ENCODE measurements at regions not wholly inside any gene's neighbourhood (a gene's known extent, or its start where the extent isn't known, plus 50 kb on each side); places are given as distances from the start of the nearest gene placed in this dataset.

DNA sequence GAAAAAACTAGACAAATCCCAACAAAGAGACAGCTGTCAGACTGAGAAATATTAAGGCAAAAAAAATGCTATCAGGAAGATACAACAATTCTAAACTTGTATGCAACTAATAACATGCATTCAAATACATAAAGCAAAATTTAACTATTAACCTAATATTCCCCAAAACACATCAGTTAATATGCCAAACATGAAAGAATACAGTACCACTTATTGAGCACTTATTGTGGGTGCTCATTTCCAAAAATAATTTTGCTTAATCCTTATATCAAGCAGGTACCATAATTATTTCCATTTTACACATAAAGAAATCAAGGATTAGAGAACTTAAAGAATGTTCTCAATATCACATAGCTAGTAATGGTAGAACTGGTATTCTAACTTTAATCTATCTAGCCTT is 67.7 kb upstream of the HMGXB4 start:
- TF ChIP-seq, protein P1, sequence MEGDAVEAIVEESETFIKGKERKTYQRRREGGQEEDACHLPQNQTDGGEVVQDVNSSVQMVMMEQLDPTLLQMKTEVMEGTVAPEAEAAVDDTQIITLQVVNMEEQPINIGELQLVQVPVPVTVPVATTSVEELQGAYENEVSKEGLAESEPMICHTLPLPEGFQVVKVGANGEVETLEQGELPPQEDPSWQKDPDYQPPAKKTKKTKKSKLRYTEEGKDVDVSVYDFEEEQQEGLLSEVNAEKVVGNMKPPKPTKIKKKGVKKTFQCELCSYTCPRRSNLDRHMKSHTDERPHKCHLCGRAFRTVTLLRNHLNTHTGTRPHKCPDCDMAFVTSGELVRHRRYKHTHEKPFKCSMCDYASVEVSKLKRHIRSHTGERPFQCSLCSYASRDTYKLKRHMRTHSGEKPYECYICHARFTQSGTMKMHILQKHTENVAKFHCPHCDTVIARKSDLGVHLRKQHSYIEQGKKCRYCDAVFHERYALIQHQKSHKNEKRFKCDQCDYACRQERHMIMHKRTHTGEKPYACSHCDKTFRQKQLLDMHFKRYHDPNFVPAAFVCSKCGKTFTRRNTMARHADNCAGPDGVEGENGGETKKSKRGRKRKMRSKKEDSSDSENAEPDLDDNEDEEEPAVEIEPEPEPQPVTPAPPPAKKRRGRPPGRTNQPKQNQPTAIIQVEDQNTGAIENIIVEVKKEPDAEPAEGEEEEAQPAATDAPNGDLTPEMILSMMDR (conservative IDR thresholded peaks at IDR 0.05 in 1 of 2, IDR thresholded peaks at IDR 0.05 in 1 of 2; ENCODE audit: low read depth in 1 of 2, low read length in 2 of 2), result no peak
- TF ChIP-seq EZH2 (IDR thresholded peaks at IDR 0.05; ENCODE audit: low read length, missing control alignments), result no peak

Measured in fibroblast of lung (primary cell).